ENCODE measurements at regions not wholly inside any gene's neighbourhood (a gene's known extent, or its start where the extent isn't known, plus 50 kb on each side); places are given as distances from the start of the nearest gene placed in this dataset.
"Not testable (repeated sequence)": the region's sequence is repeated elsewhere in the genome, so short reads cannot be mapped to it uniquely, and the experiment has no call there.

DNA sequence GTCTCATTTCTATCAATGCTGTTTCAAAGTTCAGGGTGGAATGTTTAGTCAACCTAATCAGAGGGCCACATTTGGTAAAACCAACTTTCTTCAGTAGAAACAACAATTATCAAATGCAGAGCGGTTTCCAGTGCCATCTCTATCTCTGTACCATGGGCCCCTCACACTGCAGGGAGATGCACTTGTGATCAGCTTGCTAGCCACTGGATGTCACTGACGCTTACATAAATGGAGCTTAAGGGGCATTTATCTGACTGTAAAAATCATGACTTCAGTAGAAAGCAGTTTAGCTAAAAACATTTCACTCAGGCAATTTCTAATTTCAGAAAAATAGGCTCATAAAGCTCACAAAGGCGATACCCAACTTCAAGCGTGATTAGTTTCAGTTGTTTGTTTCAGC lies 678.0 kb downstream of the ZEB2 start:
- H3K4me3 ChIP-seq (ENCODE audit: extremely low read depth, insufficient read depth, low read length, poor library complexity, severe bottlenecking), result no peak overlapping the region
- 88 to 93% methylated on average over 2 to 3 of the region's 4 CpGs for WGBS, 2 experiments (ENCODE audit: insufficient coverage in 2 of 2)

DNA sequence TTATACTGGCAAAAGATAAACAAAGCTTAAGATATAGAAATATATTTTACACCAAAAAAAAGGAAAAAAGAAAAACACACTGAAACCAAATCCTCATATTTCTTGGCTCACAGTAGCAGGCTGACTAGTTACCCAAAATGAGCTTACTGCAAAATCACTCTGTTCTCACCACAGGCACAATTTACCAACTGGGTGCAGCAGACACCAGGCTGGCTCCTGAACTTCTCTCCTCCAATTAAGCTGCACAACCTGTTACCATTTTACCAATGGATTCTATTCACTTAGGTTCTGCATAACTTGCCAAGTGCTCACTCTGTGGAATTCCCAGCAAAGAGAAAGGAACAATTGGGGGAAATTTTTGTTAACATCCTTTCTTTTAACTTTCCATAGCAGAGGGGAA lies 679.3 kb downstream of the ZEB2 start:
- Histone ChIP-seq H3K27ac (ENCODE audit: low read depth, low read length, severe bottlenecking) (no peak overlapping the region), H3K36me3 (ENCODE audit: control insufficient read depth, insufficient read depth, low read length) (no peaks in the 10 kb centered on the region), H3K4me1 (ENCODE audit: control insufficient read depth, insufficient read depth, low read length, poor library complexity, severe bottlenecking) (peaks cover 5% of the 10 kb centered on the region), H3K4me3 (ENCODE audit: extremely low read depth, insufficient read depth, low read length, poor library complexity, severe bottlenecking) (no peak overlapping the region), H3K9me3 (ENCODE audit: control insufficient read depth, low read length) (no peaks in the 10 kb centered on the region)

More for the DNA sequence above, 678.0 kb downstream of the ZEB2 start:
- no peak overlapping the region for H3K27ac ChIP-seq (ENCODE audit: low read depth, low read length, severe bottlenecking)
- no peaks in the 10 kb centered on the region for H3K36me3 ChIP-seq (ENCODE audit: control insufficient read depth, insufficient read depth, low read length)
- no peaks in the 10 kb centered on the region for H3K9me3 ChIP-seq (ENCODE audit: control insufficient read depth, low read length)
- peaks cover 5% of the 10 kb centered on the region for H3K4me1 ChIP-seq (ENCODE audit: control insufficient read depth, insufficient read depth, low read length, poor library complexity, severe bottlenecking)

DNA sequence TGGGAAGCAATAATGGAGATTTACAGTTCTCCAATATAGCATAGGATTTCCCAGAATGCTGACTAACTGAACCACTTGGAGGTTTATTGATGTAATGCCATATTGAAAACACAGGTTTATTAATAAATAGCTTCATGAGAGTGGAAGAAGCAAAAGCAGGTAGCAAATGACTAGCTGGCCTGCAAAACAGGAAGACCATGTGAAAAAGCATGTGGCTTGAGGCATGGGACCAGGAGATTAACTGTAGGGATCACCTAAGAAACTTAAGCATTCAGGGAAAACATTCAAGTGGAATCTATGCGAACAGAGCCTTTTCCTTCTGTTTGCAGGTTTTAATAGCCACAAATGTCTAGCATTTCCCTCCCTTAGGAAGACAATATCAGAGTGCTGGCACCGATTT lies 679.7 kb downstream of the ZEB2 start:
- no peaks in the 10 kb centered on the region for H3K36me3 ChIP-seq (ENCODE audit: control insufficient read depth, insufficient read depth, low read length)
- 100% methylated on average over 1 of the region's 2 CpGs; no CpG with 5 or more reads in 1 of the 2 experiments for WGBS, 2 experiments (ENCODE audit: insufficient coverage in 2 of 2)
- H3K4me1 ChIP-seq (ENCODE audit: control insufficient read depth, insufficient read depth, low read length, poor library complexity, severe bottlenecking), result peaks cover 5% of the 10 kb centered on the region
- H3K4me3 ChIP-seq (ENCODE audit: extremely low read depth, insufficient read depth, low read length, poor library complexity, severe bottlenecking), result no peak overlapping the region
- no peaks in the 10 kb centered on the region for H3K9me3 ChIP-seq (ENCODE audit: control insufficient read depth, low read length)
- no peak overlapping the region for H3K27ac ChIP-seq (ENCODE audit: low read depth, low read length, severe bottlenecking)

DNA sequence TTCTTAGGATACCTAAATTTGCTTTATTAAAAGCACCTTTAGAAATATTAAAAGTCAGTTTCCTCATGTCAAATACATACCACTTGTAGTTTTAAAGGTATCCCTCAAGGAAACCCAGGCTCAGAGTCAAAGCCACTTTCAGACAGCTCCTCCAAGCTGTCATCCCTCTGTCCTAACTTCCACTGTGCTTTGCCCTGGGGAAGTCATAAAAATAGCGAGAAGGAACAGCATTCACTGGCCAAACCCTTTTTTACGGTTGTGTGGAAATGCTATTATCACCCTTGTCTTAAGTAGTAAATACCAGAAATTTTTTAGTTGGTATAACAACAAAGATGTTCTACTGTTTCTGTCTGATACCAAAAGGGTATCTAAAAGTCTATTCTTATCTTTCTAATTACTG lies 680.5 kb downstream of the ZEB2 start:
- no CpG with 5 or more reads among the region's 2 CpGs for WGBS, 2 experiments (ENCODE audit: insufficient coverage in 2 of 2)
- Histone ChIP-seq H3K9me3 (ENCODE audit: control insufficient read depth, low read length) (no peaks in the 10 kb centered on the region), H3K4me1 (ENCODE audit: control insufficient read depth, insufficient read depth, low read length, poor library complexity, severe bottlenecking) (peaks cover 5% of the 10 kb centered on the region), H3K27ac (ENCODE audit: low read depth, low read length, severe bottlenecking) (no peak overlapping the region), H3K36me3 (ENCODE audit: control insufficient read depth, insufficient read depth, low read length) (no peaks in the 10 kb centered on the region), H3K4me3 (ENCODE audit: extremely low read depth, insufficient read depth, low read length, poor library complexity, severe bottlenecking) (no peak overlapping the region)

DNA sequence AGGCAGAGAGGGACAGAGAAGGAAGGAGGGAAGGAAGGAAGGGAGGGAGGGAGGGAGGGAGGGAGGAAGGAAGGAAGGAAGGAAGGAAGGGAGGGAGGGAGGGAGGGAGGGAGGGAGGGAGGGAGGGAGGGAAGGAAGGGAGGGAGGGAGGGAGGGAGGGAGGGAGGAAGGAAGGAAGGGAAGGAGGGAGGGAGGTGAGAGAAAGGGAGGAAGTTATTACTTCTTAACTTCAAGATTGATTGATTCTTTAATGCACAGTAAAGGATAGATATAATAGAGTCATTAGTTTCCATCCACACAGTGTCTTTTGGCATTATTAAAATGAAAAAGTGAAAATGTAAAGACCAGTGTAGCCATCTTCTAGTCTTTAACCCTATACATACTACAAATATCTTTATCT lies 682.9 kb downstream of the ZEB2 start:
- H3K4me1 ChIP-seq (ENCODE audit: control insufficient read depth, insufficient read depth, low read length, poor library complexity, severe bottlenecking); H3K4me3 ChIP-seq (ENCODE audit: extremely low read depth, insufficient read depth, low read length, poor library complexity, severe bottlenecking); H3K27ac ChIP-seq (ENCODE audit: low read depth, low read length, severe bottlenecking): not testable (repeated sequence)

DNA sequence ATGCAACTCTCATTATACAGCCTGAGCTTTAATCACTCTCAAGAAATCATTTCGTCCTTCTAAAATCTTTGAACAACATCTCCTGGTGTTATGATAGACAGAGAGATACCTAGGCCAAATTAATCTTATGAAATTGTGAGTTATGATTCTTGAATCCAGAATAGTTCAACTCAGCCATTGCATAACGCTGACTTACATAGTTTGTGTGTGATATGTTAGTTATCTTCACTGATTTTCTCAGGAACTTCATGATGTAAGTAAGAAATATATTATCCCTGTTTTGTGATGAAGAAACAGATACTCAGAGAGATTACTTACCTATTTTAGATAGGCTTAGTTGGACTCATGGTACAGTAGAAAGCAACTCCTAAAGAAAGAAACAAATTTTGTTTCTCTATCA lies 684.4 kb downstream of the ZEB2 start:
- Histone ChIP-seq H3K4me1 (ENCODE audit: control insufficient read depth, insufficient read depth, low read length, poor library complexity, severe bottlenecking) (peaks cover 5% of the 10 kb centered on the region), H3K9me3 (ENCODE audit: control insufficient read depth, low read length) (no peaks in the 10 kb centered on the region), H3K27ac (ENCODE audit: low read depth, low read length, severe bottlenecking) (no peak overlapping the region), H3K4me3 (ENCODE audit: extremely low read depth, insufficient read depth, low read length, poor library complexity, severe bottlenecking) (no peak overlapping the region), H3K36me3 (ENCODE audit: control insufficient read depth, insufficient read depth, low read length) (no peaks in the 10 kb centered on the region)
- no CpG with 5 or more reads among the region's 2 CpGs for WGBS, 2 experiments (ENCODE audit: insufficient coverage in 2 of 2)

More for the DNA sequence above, 682.9 kb downstream of the ZEB2 start:
- H3K9me3 ChIP-seq (ENCODE audit: control insufficient read depth, low read length); H3K36me3 ChIP-seq (ENCODE audit: control insufficient read depth, insufficient read depth, low read length): not testable (repeated sequence)

DNA sequence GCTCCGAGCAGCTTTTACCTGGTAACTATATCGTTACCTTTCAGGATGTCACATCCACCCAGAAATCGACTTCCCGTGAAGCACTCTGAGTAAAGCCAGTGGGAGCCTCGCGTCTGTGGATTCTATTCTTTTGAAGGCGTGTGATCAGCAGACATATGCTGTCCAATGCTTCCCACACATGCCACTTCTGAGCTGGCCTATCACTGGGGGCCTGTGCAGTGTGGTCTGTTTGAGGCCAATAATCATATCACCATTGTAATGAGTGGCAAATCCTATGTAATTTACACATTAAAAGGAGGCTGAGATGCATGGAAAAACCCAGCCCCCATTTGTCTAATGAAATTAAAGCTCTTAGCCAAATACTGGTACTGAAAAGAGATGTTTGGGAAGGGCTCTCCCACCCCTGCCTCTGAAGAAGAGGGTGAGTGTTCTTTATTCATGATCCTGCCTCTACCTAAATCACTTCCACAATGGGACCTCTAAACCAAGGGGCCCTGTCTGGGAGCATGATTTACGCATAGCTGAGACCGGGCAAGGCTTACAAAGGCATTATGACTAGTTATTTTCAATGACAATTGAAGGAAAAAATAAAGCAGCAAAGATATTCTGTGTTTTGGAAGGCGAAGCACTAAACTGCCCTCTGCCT lies 686.8 kb downstream of the ZEB2 start:
- no peaks in the 10 kb centered on the region for H3K9me3 ChIP-seq (ENCODE audit: control insufficient read depth, low read length)
- H3K4me3 ChIP-seq (ENCODE audit: extremely low read depth, insufficient read depth, low read length, poor library complexity, severe bottlenecking), result no peak overlapping the region
- no peak overlapping the region for H3K27ac ChIP-seq (ENCODE audit: low read depth, low read length, severe bottlenecking)
- H3K4me1 ChIP-seq (ENCODE audit: control insufficient read depth, insufficient read depth, low read length, poor library complexity, severe bottlenecking), result no peaks in the 10 kb centered on the region
- H3K36me3 ChIP-seq (ENCODE audit: control insufficient read depth, insufficient read depth, low read length), result no peaks in the 10 kb centered on the region
- WGBS, 2 experiments (ENCODE audit: insufficient coverage in 2 of 2), result 87 to 92% methylated on average over 6 to 7 of the region's 10 CpGs

DNA sequence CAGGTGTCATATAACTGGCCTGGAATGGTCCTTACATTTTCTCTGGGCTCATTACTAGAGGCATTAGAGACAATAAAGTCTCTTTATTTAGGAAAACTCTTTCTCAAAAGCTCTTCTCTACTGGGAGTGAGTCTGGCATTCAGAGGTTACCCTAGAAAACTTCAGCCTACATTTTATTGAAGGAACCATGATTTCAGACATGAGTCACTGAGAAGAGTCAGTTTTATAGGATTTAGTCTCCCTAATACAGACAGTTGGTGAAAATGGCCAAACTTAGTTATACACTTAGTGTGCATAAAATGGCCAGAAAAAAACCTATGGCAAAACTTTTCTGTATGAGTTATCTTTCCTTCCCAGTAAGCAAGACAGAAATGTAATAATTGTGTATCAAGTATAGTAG lies 689.4 kb downstream of the ZEB2 start:
- H3K27ac ChIP-seq (ENCODE audit: low read depth, low read length, severe bottlenecking), result no peak overlapping the region
- no peaks in the 10 kb centered on the region for H3K36me3 ChIP-seq (ENCODE audit: control insufficient read depth, insufficient read depth, low read length)
- no peak overlapping the region for H3K4me3 ChIP-seq (ENCODE audit: extremely low read depth, insufficient read depth, low read length, poor library complexity, severe bottlenecking)
- no peaks in the 10 kb centered on the region for H3K9me3 ChIP-seq (ENCODE audit: control insufficient read depth, low read length)
- H3K4me1 ChIP-seq (ENCODE audit: control insufficient read depth, insufficient read depth, low read length, poor library complexity, severe bottlenecking), result no peaks in the 10 kb centered on the region

DNA sequence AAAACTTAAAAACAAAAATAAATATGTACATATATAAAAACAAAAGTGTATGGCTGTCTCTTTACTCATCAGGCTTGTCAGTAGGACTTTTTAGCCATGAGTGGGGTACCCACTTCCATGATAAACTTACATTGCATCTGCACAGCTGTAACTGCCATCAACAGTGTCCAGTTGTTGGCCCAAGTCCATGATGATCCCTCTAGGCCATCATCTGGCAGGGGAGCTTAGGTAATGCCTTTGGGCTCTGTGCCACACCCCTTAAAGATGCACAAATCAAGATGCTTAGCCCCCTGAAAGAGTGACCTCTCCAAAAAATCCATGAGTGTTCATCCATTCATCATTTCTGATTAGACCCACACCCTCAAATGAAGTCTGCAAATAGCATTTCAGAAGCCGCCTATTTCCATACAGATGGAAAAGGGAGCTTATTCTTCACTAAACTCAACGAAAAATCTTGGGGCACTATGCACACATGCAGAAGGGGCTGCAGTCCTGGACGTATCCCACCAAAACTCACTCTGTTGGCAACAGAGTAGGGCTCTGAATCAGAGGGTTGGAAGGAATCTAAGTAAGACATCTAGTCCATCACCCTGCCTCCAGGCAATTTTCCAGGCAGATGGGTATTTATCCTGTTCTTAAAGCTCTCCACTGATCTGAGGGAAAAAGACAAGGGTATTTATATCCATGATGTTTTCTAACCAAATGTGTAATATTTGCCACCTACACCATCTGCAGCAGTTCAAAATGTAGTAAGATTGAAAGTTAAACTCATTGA lies 691.0 kb downstream of the ZEB2 start:
- no peaks in the 10 kb centered on the region for H3K4me1 ChIP-seq (ENCODE audit: control insufficient read depth, insufficient read depth, low read length, poor library complexity, severe bottlenecking)
- H3K9me3 ChIP-seq (ENCODE audit: control insufficient read depth, low read length), result no peaks in the 10 kb centered on the region
- H3K4me3 ChIP-seq (ENCODE audit: extremely low read depth, insufficient read depth, low read length, poor library complexity, severe bottlenecking), result no peak overlapping the region
- 83 to 100% methylated on average over 2 of the region's 3 CpGs for WGBS, 2 experiments (ENCODE audit: insufficient coverage in 2 of 2)
- no peaks in the 10 kb centered on the region for H3K36me3 ChIP-seq (ENCODE audit: control insufficient read depth, insufficient read depth, low read length)
- H3K27ac ChIP-seq (ENCODE audit: low read depth, low read length, severe bottlenecking), result no peak overlapping the region

DNA sequence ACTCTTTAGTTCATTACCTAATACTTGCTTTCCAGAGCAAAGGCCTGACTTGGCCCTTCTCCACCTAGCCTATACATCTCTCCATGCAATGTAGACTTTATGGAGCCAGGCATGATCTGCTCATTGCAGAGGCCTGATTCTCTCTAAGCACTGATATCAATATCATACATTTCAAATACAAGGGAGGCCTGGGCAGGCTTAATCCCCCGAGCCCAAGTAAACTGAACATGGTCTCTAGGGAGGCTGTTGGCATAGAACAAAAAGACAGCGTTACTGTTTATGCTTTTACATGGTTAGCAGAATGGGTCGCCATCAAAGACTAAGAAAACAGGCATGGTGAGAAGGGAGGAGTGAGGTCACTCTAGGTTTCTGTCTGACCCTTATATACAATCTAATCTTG lies 695.1 kb downstream of the ZEB2 start:
- H3K27ac ChIP-seq (ENCODE audit: low read depth, low read length, severe bottlenecking), result no peak overlapping the region
- no peaks in the 10 kb centered on the region for H3K36me3 ChIP-seq (ENCODE audit: control insufficient read depth, insufficient read depth, low read length)
- 100% methylated on average over 1 of the region's 3 CpGs; no CpG with 5 or more reads in 1 of the 2 experiments for WGBS, 2 experiments (ENCODE audit: insufficient coverage in 2 of 2)
- H3K9me3 ChIP-seq (ENCODE audit: control insufficient read depth, low read length), result no peaks in the 10 kb centered on the region
- H3K4me3 ChIP-seq (ENCODE audit: extremely low read depth, insufficient read depth, low read length, poor library complexity, severe bottlenecking), result no peak overlapping the region
- no peaks in the 10 kb centered on the region for H3K4me1 ChIP-seq (ENCODE audit: control insufficient read depth, insufficient read depth, low read length, poor library complexity, severe bottlenecking)

DNA sequence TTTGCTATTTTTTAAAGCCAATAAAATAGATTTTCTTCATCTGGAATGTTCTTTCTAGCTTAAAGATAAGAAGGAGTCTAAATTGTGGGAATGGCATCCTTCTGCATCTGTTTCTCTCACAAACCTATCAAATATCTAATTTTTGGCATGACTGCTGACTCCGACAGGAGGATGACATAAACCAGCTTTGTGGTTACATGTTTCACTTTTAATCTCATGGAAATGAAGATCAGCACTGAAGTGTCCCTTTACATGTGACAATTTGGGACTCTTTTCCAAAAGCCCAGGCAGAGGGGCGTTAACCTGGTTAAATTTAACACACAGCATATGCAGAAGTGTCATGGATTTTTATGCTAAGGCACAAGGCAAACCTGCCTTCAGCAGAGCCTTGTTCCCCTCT lies 694.7 kb downstream of the ARHGAP15 start:
- no peaks in the 10 kb centered on the region for H3K9me3 ChIP-seq (ENCODE audit: control insufficient read depth, low read length)
- H3K4me3 ChIP-seq (ENCODE audit: extremely low read depth, insufficient read depth, low read length, poor library complexity, severe bottlenecking), result no peak overlapping the region
- H3K27ac ChIP-seq (ENCODE audit: low read depth, low read length, severe bottlenecking), result no peak overlapping the region
- H3K36me3 ChIP-seq (ENCODE audit: control insufficient read depth, insufficient read depth, low read length), result no peaks in the 10 kb centered on the region
- H3K4me1 ChIP-seq (ENCODE audit: control insufficient read depth, insufficient read depth, low read length, poor library complexity, severe bottlenecking), result no peaks in the 10 kb centered on the region
- WGBS, 2 experiments (ENCODE audit: insufficient coverage in 2 of 2), result 96 to 100% methylated on average over 2 of the region's 2 CpGs
